C4-2B (cell line): ENCODE measurements at regions not wholly inside any gene's neighbourhood (a gene's known extent, or its start where the extent isn't known, plus 50 kb on each side); places are given as distances from the start of the nearest gene placed in this dataset.
"Not testable (repeated sequence)": the region's sequence is repeated elsewhere in the genome, so short reads cannot be mapped to it uniquely, and the experiment has no call there.

Experiments
- CTCF ChIP-seq: fragments of 450-650 bp; conservative IDR thresholded peaks from 2 replicates; pipeline ENCODE4 v1.5.1; 2017; ENCODE audit warnings: mild to moderate bottlenecking
- ZFX ChIP-seq: fragments of 450-650 bp; IDR thresholded peaks from 2 replicates; pipeline ENCODE4 v1.6.1; 2017

- not testable (repeated sequence) for TF ChIP-seq CTCF, ZFX
Measured at GRCh38 chr1:161433191-161433590, 65.5 kb upstream of the CFAP126 start.
